HG03175 (cell line): ENCODE measurements at regions not wholly inside any gene's neighbourhood (a gene's known extent, or its start where the extent isn't known, plus 50 kb on each side); places are given as distances from the start of the nearest gene placed in this dataset.
"Not testable (repeated sequence)": the region's sequence is repeated elsewhere in the genome, so short reads cannot be mapped to it uniquely, and the experiment has no call there.

Experiments
- ATAC-seq: cut with Tn5 transposase; IDR thresholded peaks from one replicate; pipeline ENCODE4 v1.9.1; 2021; ENCODE audit warnings: mild to moderate bottlenecking, moderate library complexity; ENCODE audit not compliant: unreplicated experiment

DNA sequence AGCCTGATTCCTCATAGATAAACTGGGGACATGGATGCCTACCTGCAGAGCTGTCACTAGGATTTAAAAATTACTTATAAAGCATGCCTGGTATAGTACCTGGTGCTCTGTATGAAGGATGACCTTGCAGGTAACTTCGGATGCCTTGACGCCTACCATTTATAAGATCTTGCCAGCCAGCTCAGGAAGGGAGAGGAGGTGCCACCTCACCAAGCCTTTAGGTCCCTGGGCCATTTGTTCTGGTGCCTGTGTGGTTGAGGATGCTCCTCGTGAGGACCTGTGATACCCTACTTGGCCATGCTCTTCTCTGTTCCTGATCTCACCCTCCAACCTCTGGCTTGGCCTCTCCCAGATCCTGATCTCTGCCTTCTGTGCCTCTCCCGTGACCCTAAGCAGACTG lies 85.2 kb downstream of the FDX1 start:
- no peak for ATAC-seq

DNA sequence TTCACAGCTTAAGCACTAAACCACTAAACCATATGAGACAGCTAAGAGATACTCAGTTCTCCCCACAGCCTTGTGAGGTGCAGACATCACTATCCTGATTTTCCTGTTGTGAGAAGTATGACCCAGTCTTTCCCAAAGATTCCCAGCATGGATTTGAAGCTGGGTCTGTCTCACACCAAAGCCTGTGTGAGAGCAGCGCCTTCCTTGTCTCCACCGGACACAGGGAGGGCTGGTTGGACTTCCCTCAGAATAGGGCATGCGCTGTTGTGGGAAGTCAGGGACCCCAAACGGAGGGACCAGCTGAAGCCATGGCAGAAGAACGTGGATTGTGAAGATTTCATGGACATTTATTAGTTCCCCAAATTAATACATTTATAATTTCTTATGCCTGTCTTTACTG lies 87.6 kb downstream of the FDX1 start:
- ATAC-seq = not testable (repeated sequence)

DNA sequence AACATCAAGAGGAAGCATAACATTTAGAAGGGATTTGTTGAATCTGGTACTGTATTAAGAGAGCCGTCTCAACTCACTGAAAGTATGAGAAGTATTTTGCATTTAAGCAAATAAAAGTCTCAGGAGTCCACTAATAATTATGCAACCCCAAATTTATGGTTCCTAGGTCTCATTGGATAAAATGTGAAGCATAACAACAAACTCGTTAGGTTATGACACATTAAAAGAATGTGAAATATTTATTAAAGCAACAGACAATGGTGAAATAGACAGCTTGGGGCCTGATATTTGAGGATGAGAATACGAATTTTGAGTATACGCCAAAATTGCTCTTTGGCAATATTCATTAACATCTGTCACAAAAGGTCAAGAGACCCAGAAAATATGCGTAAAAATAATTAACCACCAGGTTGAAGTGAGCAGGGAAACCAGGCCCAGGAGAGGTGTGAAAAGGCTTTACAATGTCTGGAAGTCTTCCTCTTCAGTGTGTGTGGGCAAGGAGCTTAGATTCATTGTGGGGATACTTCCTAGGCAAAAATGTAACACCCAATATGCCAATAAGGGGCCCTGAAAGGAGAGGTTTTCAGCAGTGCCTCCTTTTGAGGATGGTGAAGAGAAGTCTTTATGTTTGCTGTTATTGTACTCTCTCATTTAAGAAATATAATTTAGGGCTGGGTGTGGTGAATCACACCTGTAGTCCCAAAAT lies 89.2 kb downstream of the FDX1 start:
- ATAC-seq = no peak

DNA sequence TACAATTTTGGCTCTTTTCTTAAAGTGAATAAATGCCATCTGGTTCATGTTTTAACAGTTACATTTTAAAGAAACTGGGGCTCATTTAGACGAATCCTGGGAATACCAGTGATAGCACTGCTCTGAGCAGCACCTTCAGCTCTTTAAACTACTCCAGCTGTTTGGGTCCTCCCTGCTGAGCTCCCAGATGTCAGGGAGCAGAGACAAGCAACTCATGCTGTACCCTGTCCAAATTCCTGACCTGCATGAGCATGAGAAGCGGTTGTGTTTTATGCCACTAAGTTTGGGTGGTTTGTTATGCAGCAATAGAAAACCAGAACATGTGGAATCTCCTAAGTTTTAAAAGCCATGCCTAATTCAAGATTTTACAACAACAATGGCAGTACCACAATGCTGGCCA lies 90.0 kb downstream of the FDX1 start:
- ATAC-seq = no peak

DNA sequence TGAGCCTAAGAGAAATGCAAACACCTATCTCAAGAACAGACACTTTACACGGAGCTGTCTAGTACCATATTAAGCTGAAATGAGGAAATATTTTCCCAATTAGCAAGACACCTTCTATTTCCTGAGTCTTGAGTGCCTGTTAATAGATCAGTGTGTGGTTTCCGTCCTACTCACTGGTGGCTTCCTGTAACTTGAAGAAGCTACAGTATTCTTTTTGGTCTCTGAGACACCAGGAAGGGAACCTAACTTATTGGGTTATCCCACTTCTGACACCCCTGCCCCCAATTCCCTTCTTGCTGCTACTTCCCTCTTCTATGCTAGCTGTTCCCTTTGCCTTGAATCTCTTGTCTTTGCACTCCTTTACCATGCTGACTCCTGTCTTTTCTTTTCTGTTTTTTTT lies 92.7 kb downstream of the FDX1 start:
- ATAC-seq = no peak

DNA sequence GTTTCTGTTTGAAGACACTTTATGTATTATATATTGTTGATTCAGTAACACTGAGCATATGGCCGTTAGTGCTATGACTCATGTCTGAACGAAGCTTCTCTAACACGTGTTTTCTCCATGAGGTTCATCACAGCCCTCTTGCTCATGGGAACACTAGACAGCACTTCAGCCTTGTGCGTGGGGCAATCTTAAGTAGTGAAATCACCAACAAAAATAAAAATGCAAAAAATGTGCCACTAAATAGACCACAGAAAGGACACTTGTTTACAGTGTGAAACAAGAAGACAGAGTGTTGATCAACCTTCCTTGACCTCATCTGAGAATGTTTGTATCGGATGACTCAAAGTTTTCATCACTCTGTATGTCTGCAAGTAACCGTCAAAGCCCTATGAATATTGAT lies 94.5 kb downstream of the FDX1 start:
- ATAC-seq = no peak

DNA sequence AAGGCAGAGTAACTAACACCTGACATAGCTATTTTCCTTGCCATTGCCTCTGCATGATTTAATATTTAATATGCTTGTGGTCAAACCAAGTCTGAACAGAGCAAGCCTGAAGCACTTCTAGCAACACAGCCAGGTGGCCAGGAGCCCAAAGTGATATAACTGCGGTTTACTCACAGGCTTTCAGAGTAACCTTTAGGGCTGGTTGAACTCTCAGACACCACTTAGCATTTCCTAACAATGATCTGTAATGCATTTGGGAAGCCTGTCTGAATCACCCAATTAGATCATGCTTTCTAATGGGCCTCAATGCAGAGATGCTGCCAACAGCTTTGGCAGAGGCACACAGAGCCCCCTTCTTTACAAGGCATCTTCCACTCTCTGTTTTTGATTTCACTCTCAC lies 96.1 kb downstream of the FDX1 start:
- peak; percentile 88 for ATAC-seq

DNA sequence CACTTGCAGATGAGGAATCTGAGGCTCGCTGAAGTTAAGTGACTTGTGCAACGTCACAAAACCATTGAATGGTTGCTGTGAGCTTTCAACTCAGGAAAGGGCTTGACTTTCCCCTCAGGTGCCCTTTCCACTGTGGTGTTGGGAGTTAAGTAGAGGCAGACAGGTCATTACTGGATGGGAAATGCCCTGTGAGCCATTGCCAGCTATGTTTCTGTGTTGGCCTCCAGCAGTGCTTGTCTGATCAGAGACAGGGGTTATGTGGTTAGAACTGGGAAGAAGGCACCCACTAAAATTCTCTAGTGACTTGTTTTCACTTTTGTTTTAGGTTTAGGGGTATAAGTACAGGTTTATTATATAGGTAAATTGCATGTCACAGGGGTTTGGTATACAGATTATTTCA lies 96.6 kb downstream of the FDX1 start:
- ATAC-seq = peak; percentile 51
